ENCODE measurements at regions not wholly inside any gene's neighbourhood (a gene's known extent, or its start where the extent isn't known, plus 50 kb on each side); places are given as distances from the start of the nearest gene placed in this dataset.

- 15% methylated on average over 2 of the region's 2 CpGs for WGBS (ENCODE audit: insufficient coverage, low coverage, low lambda C conversion rate, missing lambda C conversion rate)
- no peaks in the 10 kb centered on the region for H3K36me3 ChIP-seq
- ATAC-seq (no peak), DNase-seq (no peak)
- intact Hi-C loops (cut with DNase I) = no loop called here
- H3K27me3 ChIP-seq = no peaks in the 10 kb centered on the region
- no peak overlapping the region for H3K27ac ChIP-seq
- H3K4me1 ChIP-seq = no peaks in the 10 kb centered on the region
- H3K4me3 ChIP-seq = no peak overlapping the region
- no peaks in the 10 kb centered on the region for H3K9me3 ChIP-seq
- TF ChIP-seq CTCF (IDR thresholded peaks at IDR 0.05) = no peak
- no peak for TF ChIP-seq POLR2A (IDR thresholded peaks at IDR 0.05)
Observed at GRCh38 chr14:87271331-87271730, 721.7 kb downstream of the GALC start.

GRCh38 chr14:87268997-87269396 is 724.0 kb downstream of the GALC start:
- H3K4me1 ChIP-seq = no peaks in the 10 kb centered on the region
- no peak overlapping the region for H3K4me3 ChIP-seq
- intact Hi-C loops (cut with DNase I) = no loop called here
- 70% methylated on average over 2 of the region's 2 CpGs for WGBS (ENCODE audit: insufficient coverage, low coverage, low lambda C conversion rate, missing lambda C conversion rate)
- H3K36me3 ChIP-seq = no peaks in the 10 kb centered on the region
- H3K27me3 ChIP-seq = no peaks in the 10 kb centered on the region
- H3K27ac ChIP-seq = no peak overlapping the region
- no peak for ATAC-seq
- DNase-seq = no peak
- TF ChIP-seq CTCF (IDR thresholded peaks at IDR 0.05) (no peak), POLR2A (IDR thresholded peaks at IDR 0.05) (no peak)
- no peaks in the 10 kb centered on the region for H3K9me3 ChIP-seq

GRCh38 chr14:87264796-87265195 is 728.2 kb downstream of the GALC start:
- TF ChIP-seq CTCF (IDR thresholded peaks at IDR 0.05) (no peak), POLR2A (IDR thresholded peaks at IDR 0.05) (no peak)

GRCh38 chr14:87264272-87264785 is 728.7 kb downstream of the GALC start:
- no peak overlapping the region for H3K27ac ChIP-seq
- no peak for ATAC-seq
- 24% methylated on average over 2 of the region's 2 CpGs for WGBS (ENCODE audit: insufficient coverage, low coverage, low lambda C conversion rate, missing lambda C conversion rate)

More at GRCh38 chr14:87264796-87265195, 728.2 kb downstream of the GALC start:
- DNase-seq = no peak
- Histone ChIP-seq H3K9me3 (no peaks in the 10 kb centered on the region), H3K27ac (no peak overlapping the region), H3K36me3 (no peaks in the 10 kb centered on the region), H3K27me3 (no peaks in the 10 kb centered on the region), H3K4me1 (no peaks in the 10 kb centered on the region), H3K4me3 (no peak overlapping the region)
- ATAC-seq = no peak
- WGBS (ENCODE audit: insufficient coverage, low coverage, low lambda C conversion rate, missing lambda C conversion rate) = 21% methylated on average over 3 of the region's 3 CpGs
- intact Hi-C loops (cut with DNase I) = no loop called here

More at GRCh38 chr14:87264272-87264785, 728.7 kb downstream of the GALC start:
- Histone ChIP-seq H3K36me3 (no peaks in the 10 kb centered on the region), H3K9me3 (no peaks in the 10 kb centered on the region), H3K27me3 (no peaks in the 10 kb centered on the region), H3K4me1 (no peaks in the 10 kb centered on the region), H3K4me3 (no peak overlapping the region)
- intact Hi-C loops (cut with DNase I) = no loop called here
- DNase-seq = no peak
- TF ChIP-seq POLR2A (IDR thresholded peaks at IDR 0.05) (no peak), CTCF (IDR thresholded peaks at IDR 0.05) (no peak)

Data from right lobe of liver (tissue), 6 donors.